CD14-positive monocyte (primary cell): ENCODE measurements at regions not wholly inside any gene's neighbourhood (a gene's known extent, or its start where the extent isn't known, plus 50 kb on each side); places are given as distances from the start of the nearest gene placed in this dataset.

Experiments
- DNase-seq, 3 donors: peaks; one replicate each; pipeline ENCODE4 v3.0.0-alpha.2; 2011 to 2022
- H2AFZ ChIP-seq: 2 replicates; pipeline ENCODE4 v1.6.0; 2012; ENCODE audit warnings: mild to moderate bottlenecking, low read depth, low read length, inconsistent platforms; ENCODE audit not compliant: insufficient read depth, poor library complexity, severe bottlenecking
- H3K27ac ChIP-seq, 2 donors: 1 replicate in 1 of 2; 2 replicates in 1 of 2; pipeline ENCODE4 v1.5.1; 2012 to 2013; ENCODE audit warnings: low read length in 2 of 2, control low read depth in 1 of 2, inconsistent platforms in 1 of 2, low read depth in 1 of 2, mild to moderate bottlenecking in 1 of 2
- H3K27me3 ChIP-seq, 2 donors: one replicate each; pipeline versions ENCODE4 v1.6.0 to v1.6.1; 2011 to 2013; ENCODE audit warnings: low read length in 2 of 2; ENCODE audit not compliant: control insufficient read depth in 2 of 2, insufficient read depth in 2 of 2
- H3K36me3 ChIP-seq, 2 donors: replicated peaks in 1 of 2; 1 replicate in 1 of 2; 2 replicates in 1 of 2; pipeline versions ENCODE4 v1.5.1 to v1.6.1; 2012 to 2013; ENCODE audit warnings: low read length in 2 of 2, control low read depth in 1 of 2, inconsistent platforms in 1 of 2, mild to moderate bottlenecking in 1 of 2; ENCODE audit not compliant: insufficient read depth in 2 of 2, control insufficient read depth in 1 of 2
- H3K4me1 ChIP-seq, 2 donors: 1 replicate in 1 of 2; 2 replicates in 1 of 2; pipeline versions ENCODE4 v1.5.1 to v1.6.1; 2012 to 2013; ENCODE audit warnings: low read length in 2 of 2, control low read depth in 1 of 2, inconsistent platforms in 1 of 2, mild to moderate bottlenecking in 1 of 2, moderate library complexity in 1 of 2; ENCODE audit not compliant: insufficient read depth in 2 of 2, control insufficient read depth in 1 of 2
- H3K4me2 ChIP-seq: replicated peaks from 2 replicates; pipeline ENCODE3; 2012; ENCODE audit warnings: low read length, moderate library complexity, mild to moderate bottlenecking; ENCODE audit not compliant: poor library complexity, severe bottlenecking; ENCODE audit errors: extremely low read depth
- H3K4me3 ChIP-seq, 3 experiments: fragments of 200-600 bp in 1 of 3; sonication (generic) in 1 of 3; replicated peaks in 1 of 3; 1 replicate in 2 of 3; 2 replicates in 1 of 3; pipeline ENCODE4 v1.5.1; 2011 to 2013; ENCODE audit warnings: low read length in 3 of 3, mild to moderate bottlenecking in 3 of 3, control low read depth in 2 of 3, low read depth in 2 of 3, inconsistent platforms in 1 of 3, moderate library complexity in 1 of 3
- H3K79me2 ChIP-seq: 2 replicates; pipeline ENCODE4 v1.6.0; 2012; ENCODE audit warnings: mild to moderate bottlenecking, control low read depth, inconsistent platforms, low read length, moderate library complexity; ENCODE audit not compliant: insufficient read depth
- H3K9ac ChIP-seq: 2 replicates; pipeline ENCODE4 v1.6.0; 2017; ENCODE audit warnings: low read length, mild to moderate bottlenecking; ENCODE audit not compliant: insufficient read depth, poor library complexity, severe bottlenecking
- H3K9me3 ChIP-seq, 2 donors: replicated peaks in 1 of 2; 1 replicate in 1 of 2; 2 replicates in 1 of 2; pipeline versions ENCODE4 v1.5.1 to v1.6.1; 2012 to 2013; ENCODE audit warnings: low read length in 2 of 2, control low read depth in 1 of 2; ENCODE audit not compliant: control insufficient read depth in 1 of 2, insufficient read depth in 1 of 2
- H4K20me1 ChIP-seq: 2 replicates; pipeline ENCODE4 v1.6.0; 2012; ENCODE audit warnings: mild to moderate bottlenecking, low read length, control low read depth, moderate library complexity; ENCODE audit not compliant: insufficient read depth
- H3K27ac Mint-ChIP-seq, 7 donors: one replicate each; pipeline ENCODE4 v1.8.0; 2020; ENCODE audit warnings: mild to moderate bottlenecking in 7 of 7, mixed read lengths in 7 of 7, moderate library complexity in 6 of 7, inconsistent platforms in 2 of 7
- H3K27me3 Mint-ChIP-seq, 3 donors: one replicate each; pipeline ENCODE4 v1.8.0; 2021 to 2022; ENCODE audit warnings: low read depth in 3 of 3, mild to moderate bottlenecking in 3 of 3, mixed read lengths in 3 of 3, moderate library complexity in 3 of 3, inconsistent platforms in 1 of 3
- H3K36me3 Mint-ChIP-seq, 2 donors: one replicate each; pipeline ENCODE4 v1.8.0; 2020; ENCODE audit warnings: mixed read lengths in 2 of 2, inconsistent platforms in 1 of 2, mild to moderate bottlenecking in 1 of 2
- H3K4me1 Mint-ChIP-seq: one replicate; pipeline ENCODE4 v1.8.0; 2020; ENCODE audit warnings: mild to moderate bottlenecking, mixed read lengths
- H3K4me3 Mint-ChIP-seq, 2 donors: one replicate each; pipeline ENCODE4 v1.8.0; 2020; ENCODE audit warnings: mild to moderate bottlenecking in 2 of 2, mixed read lengths in 2 of 2, moderate library complexity in 1 of 2
- H3K9me3 Mint-ChIP-seq, 7 donors: one replicate each; pipeline ENCODE4 v1.8.0; 2020 to 2022; ENCODE audit warnings: mixed read lengths in 7 of 7, mild to moderate bottlenecking in 6 of 7, moderate library complexity in 6 of 7, inconsistent platforms in 2 of 7
- WGBS: methylation state at CpG from one replicate; pipeline ENCODE4 v1.1.5; 2013; ENCODE audit warnings: missing lambda C conversion rate; ENCODE audit not compliant: insufficient coverage; 5-methylcytosine and 5-hydroxymethylcytosine counted together
- intact Hi-C, 2 donors: fragments of 100-400 bp; cut with micrococcal nuclease; formaldehyde crosslinking; loops; one replicate each; pipeline versions ENCODE4 v1.15.0 to v1.15.1; 2023
- TF ChIP-seq, protein P1 (sequence below): fragments of 200-600 bp; IDR thresholded peaks from one replicate; pipeline ENCODE4 v1.8.0; 2022; ENCODE audit warnings: antibody characterized with exemption, mild to moderate bottlenecking

DNA sequence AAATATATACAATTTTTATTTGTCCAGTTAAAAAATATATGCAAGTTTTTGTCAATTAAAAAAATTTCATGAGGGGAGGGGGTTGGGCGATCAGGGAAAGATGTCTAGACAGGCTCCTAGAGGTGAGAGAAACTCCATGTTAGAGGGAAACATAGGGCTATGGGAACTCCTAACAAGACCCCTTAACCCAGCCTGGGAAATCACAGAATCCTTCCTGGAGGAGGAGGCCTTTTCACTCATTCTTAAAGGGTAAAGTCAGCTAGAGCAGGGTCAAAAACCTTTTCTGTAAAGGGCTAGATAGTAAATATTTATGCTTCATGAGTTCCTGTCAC is 75.9 kb upstream of the PTPN1 start:
- Histone ChIP-seq H3K4me1 (peaks cover 17 to 24% of the 10 kb centered on the region in 2 donors), H3K27ac (peak overlapping the region in 1 of 2 donors; percentile 51), H3K27me3 (no peaks in the 10 kb centered on the region), H4K20me1 (no peaks in the 10 kb centered on the region), H3K4me2 (no peak overlapping the region), H3K79me2 (no peaks in the 10 kb centered on the region), H3K36me3 (no peaks in the 10 kb centered on the region), H3K9ac (no peak overlapping the region), H3K9me3 (no peaks in the 10 kb centered on the region), H2AFZ (no peak overlapping the region), H3K4me3 (no peak overlapping the region)
- Mint-ChIP-seq H3K27ac (peak overlapping the region in 4 of 7 donors; percentile 7 to 84 (median 48)), H3K36me3 (no peaks in the 10 kb centered on the region), H3K4me3 (no peak overlapping the region), H3K9me3 (peaks cover 0 to 2% (median 0%) of the 10 kb centered on the region in 7 donors), H3K27me3 (peaks cover 0 to 2% (median 2%) of the 10 kb centered on the region in 3 donors), H3K4me1 (peaks cover 19% of the 10 kb centered on the region)
- TF ChIP-seq, protein P1, sequence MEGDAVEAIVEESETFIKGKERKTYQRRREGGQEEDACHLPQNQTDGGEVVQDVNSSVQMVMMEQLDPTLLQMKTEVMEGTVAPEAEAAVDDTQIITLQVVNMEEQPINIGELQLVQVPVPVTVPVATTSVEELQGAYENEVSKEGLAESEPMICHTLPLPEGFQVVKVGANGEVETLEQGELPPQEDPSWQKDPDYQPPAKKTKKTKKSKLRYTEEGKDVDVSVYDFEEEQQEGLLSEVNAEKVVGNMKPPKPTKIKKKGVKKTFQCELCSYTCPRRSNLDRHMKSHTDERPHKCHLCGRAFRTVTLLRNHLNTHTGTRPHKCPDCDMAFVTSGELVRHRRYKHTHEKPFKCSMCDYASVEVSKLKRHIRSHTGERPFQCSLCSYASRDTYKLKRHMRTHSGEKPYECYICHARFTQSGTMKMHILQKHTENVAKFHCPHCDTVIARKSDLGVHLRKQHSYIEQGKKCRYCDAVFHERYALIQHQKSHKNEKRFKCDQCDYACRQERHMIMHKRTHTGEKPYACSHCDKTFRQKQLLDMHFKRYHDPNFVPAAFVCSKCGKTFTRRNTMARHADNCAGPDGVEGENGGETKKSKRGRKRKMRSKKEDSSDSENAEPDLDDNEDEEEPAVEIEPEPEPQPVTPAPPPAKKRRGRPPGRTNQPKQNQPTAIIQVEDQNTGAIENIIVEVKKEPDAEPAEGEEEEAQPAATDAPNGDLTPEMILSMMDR, result no peak
- WGBS, result no CpG with 5 or more reads among the region's 1 CpG
- no peak for DNase-seq
- intact Hi-C loops, result no loop called here

DNA sequence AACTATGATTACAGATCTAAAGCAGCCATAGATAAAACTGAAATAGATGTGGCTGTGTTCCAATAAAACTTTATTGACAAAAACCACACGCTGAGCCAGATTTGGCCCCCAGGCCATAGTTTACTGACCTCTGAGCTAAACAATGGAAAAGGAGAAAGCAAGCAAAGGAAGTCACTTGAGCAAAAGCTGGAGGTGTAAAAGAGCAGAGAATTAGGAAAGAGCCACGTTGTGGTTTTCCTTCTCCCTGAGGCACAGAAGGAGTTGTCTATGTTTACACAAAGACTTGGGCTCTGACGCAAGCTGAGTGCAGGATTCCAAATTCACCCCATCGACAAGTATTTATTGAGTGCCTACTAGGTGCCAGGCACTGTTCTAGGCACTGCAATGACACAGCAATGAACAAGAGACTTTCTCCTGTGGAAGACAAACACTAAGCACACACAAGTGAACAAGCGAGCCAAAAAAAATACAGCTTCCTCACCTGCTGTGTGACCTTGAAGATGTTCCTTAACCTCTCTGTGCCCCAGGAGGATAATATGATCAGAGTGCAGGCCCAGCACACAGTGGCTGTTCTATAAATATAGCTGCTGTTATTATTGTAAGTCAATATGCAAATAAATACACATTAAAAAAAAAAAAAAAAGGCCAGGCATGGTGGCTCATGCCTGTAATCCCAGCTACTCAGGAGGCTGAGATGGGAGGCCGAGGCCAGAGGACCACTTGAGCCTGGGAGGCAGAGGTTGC is 75.4 kb upstream of the PTPN1 start:
- Mint-ChIP-seq H3K9me3 (peaks cover 0 to 2% (median 0%) of the 10 kb centered on the region in 7 donors), H3K27ac (peak overlapping the region in 5 of 7 donors; percentile 7 to 84 (median 65)), H3K4me1 (peaks cover 22% of the 10 kb centered on the region), H3K36me3 (no peaks in the 10 kb centered on the region), H3K27me3 (peaks cover 0 to 4% (median 2%) of the 10 kb centered on the region in 3 donors), H3K4me3 (peak overlapping the region in 1 of 2 donors; percentile 3)
- Histone ChIP-seq H3K27me3 (no peaks in the 10 kb centered on the region), H4K20me1 (no peaks in the 10 kb centered on the region), H3K27ac (peak overlapping the region in 1 of 2 donors; percentile 51), H3K79me2 (no peaks in the 10 kb centered on the region), H3K4me1 (peaks cover 17 to 24% of the 10 kb centered on the region in 2 donors), H3K4me3 (peak overlapping the region in 1 of 3 experiments; percentile 6), H2AFZ (no peak overlapping the region), H3K36me3 (no peaks in the 10 kb centered on the region), H3K9me3 (no peaks in the 10 kb centered on the region), H3K9ac (no peak overlapping the region), H3K4me2 (no peak overlapping the region)
- intact Hi-C loops, result no loop called here
- 14% methylated on average over 1 of the region's 6 CpGs for WGBS
- TF ChIP-seq, protein P1, result no peak
- DNase-seq, result peak in 2 of 3 donors; percentile 28 to 49
